RWPE2 (cell line): ENCODE measurements at regions not wholly inside any gene's neighbourhood (a gene's known extent, or its start where the extent isn't known, plus 50 kb on each side); places are given as distances from the start of the nearest gene placed in this dataset.
"Not testable (repeated sequence)": the region's sequence is repeated elsewhere in the genome, so short reads cannot be mapped to it uniquely, and the experiment has no call there.

Source experiments
- ATAC-seq: fragments of 200-7000 bp; cut with Tn5 transposase; 3 replicates; pipeline ENCODE4 v1.9.1; 2021; ENCODE audit warnings: low read depth
- DNase-seq: peaks from one replicate; pipeline ENCODE4 v3.0.0-alpha.2; 2020; ENCODE audit warnings: low spot score
- H3K27ac ChIP-seq: fragments of 450-650 bp; 2 replicates; pipeline ENCODE4 v1.5.1; 2017; ENCODE audit warnings: mild to moderate bottlenecking; ENCODE audit not compliant: poor library complexity, severe bottlenecking
- H3K27me3 ChIP-seq: fragments of 250-450 bp; sonication (Bioruptor Pico); 2 replicates; pipeline ENCODE4 v1.5.1; 2021; ENCODE audit warnings: mild to moderate bottlenecking, moderate library complexity; ENCODE audit not compliant: insufficient read depth, poor library complexity, severe bottlenecking
- H3K36me3 ChIP-seq: fragments of 250-450 bp; sonication (Bioruptor Pico); 2 replicates; pipeline ENCODE4 v1.5.1; 2020; ENCODE audit warnings: low read depth, mild to moderate bottlenecking, moderate library complexity
- H3K4me1 ChIP-seq: fragments of 250-450 bp; sonication (Bioruptor Pico); 2 replicates; pipeline ENCODE4 v1.5.1; 2021; ENCODE audit warnings: mild to moderate bottlenecking, moderate library complexity; ENCODE audit not compliant: insufficient read depth, poor library complexity, severe bottlenecking
- H3K4me3 ChIP-seq: fragments of 250-450 bp; sonication (Bioruptor Pico); 2 replicates; pipeline ENCODE4 v1.5.1; 2021; ENCODE audit warnings: mild to moderate bottlenecking, moderate library complexity; ENCODE audit not compliant: severe bottlenecking
- H3K9me3 ChIP-seq: fragments of 250-450 bp; sonication (Bioruptor Pico); 2 replicates; pipeline ENCODE4 v1.5.1; 2021; ENCODE audit warnings: mild to moderate bottlenecking, moderate library complexity; ENCODE audit not compliant: severe bottlenecking
- TF ChIP-seq, protein P1 (sequence below): fragments of 450-650 bp; IDR thresholded peaks from one replicate; pipeline ENCODE4 v1.5.1; 2017; ENCODE audit warnings: mild to moderate bottlenecking, moderate library complexity; ENCODE audit not compliant: poor library complexity, severe bottlenecking

DNA sequence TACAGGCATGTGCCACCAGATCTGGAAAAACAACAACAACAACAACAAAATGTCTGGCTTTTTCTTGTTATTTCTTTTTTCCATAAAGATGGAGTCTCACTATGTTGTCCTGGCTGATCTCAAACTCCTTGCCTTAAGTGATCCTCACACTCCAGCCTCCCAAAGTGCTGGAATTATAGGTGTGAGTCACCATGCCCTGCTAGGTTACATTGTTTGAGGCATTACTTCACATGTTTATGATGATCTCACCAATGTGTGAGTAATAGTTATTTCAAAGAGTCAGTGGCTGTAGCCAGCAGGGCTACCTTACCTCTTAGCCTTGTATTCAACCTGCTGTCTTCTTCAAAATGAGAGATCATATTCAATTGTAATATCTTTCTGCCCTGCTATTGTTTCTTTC is 445.7 kb downstream of the AMY1C start:
- Histone ChIP-seq H3K4me1 (no peaks in the 10 kb centered on the region), H3K9me3 (no peaks in the 10 kb centered on the region), H3K27me3 (no peaks in the 10 kb centered on the region), H3K36me3 (no peaks in the 10 kb centered on the region), H3K4me3 (no peak overlapping the region), H3K27ac (no peak overlapping the region)
- DNase-seq (no peak), ATAC-seq (peak; percentile 83)
- TF ChIP-seq, protein P1, sequence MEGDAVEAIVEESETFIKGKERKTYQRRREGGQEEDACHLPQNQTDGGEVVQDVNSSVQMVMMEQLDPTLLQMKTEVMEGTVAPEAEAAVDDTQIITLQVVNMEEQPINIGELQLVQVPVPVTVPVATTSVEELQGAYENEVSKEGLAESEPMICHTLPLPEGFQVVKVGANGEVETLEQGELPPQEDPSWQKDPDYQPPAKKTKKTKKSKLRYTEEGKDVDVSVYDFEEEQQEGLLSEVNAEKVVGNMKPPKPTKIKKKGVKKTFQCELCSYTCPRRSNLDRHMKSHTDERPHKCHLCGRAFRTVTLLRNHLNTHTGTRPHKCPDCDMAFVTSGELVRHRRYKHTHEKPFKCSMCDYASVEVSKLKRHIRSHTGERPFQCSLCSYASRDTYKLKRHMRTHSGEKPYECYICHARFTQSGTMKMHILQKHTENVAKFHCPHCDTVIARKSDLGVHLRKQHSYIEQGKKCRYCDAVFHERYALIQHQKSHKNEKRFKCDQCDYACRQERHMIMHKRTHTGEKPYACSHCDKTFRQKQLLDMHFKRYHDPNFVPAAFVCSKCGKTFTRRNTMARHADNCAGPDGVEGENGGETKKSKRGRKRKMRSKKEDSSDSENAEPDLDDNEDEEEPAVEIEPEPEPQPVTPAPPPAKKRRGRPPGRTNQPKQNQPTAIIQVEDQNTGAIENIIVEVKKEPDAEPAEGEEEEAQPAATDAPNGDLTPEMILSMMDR, result no peak

DNA sequence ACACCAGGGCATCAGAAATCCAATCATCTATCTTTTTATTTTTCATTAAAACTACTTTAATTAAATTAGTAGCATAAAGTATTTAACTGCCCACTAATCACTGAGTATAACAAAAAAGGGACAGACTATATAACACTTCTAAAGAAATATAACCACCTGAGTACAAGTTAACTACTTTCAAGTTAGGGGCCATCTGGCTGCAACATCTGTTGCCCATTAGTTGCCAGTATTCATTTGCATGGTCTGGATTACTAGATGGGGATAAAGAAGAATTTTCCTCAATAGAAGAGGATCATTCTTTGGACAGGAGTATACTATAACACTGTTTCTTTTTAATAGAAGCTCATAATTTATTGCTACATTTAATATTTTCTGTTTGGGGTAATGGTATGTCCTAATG is 446.4 kb downstream of the AMY1C start:
- no peak overlapping the region for H3K27ac ChIP-seq
- no peaks in the 10 kb centered on the region for H3K27me3 ChIP-seq
- ATAC-seq (no peak), DNase-seq (no peak)
- TF ChIP-seq, protein P1, result no peak
- H3K36me3 ChIP-seq, result no peaks in the 10 kb centered on the region
- no peaks in the 10 kb centered on the region for H3K4me1 ChIP-seq
- no peak overlapping the region for H3K4me3 ChIP-seq
- H3K9me3 ChIP-seq, result peaks cover 4% of the 10 kb centered on the region

DNA sequence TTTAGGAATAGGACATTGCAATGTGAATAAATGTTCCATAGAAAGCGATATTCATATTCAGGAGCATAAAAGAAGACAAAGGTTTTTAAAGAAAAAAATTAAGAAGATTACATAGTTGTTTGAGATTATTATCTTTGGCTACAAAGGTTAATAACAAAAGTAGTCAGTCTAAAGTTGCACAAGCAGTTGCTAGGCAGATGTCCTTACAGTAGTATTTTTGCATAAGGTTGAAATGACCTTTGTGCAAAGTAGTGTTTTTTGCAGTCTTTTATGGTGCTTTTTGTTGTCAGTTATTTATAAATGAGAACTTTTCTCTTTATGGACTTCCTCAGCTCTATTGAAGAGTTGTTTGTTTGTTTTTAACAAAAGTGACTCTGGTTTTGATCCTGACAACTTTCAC is 447.8 kb downstream of the AMY1C start:
- ATAC-seq, result no peak
- TF ChIP-seq, protein P1, result no peak
- H3K4me1 ChIP-seq, result no peaks in the 10 kb centered on the region

DNA sequence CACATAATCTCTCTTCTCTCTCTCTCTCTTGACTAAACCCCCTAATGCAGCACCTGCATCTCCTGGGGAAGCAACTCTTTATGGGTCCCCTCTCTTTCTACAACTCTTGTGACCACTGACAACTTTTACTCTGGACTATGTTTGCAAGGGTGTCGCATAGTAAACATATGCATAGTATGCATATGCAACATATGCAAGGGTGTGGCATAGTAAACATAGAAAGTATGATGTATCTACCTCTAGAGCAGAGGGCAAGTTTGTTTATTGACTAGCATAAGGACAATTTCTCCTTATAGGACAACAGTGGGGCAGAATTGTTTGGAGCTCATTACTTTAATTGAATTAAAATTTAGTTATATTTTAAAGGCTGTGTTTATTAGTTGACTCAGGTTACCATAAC is 462.5 kb downstream of the AMY1C start:
- Histone ChIP-seq H3K27ac (no peak overlapping the region), H3K4me1 (no peaks in the 10 kb centered on the region), H3K27me3 (no peaks in the 10 kb centered on the region), H3K9me3 (no peaks in the 10 kb centered on the region), H3K4me3 (no peak overlapping the region), H3K36me3 (no peaks in the 10 kb centered on the region)
- ATAC-seq (no peak), DNase-seq (no peak)
- TF ChIP-seq, protein P1, result no peak

More for the DNA sequence above, 447.8 kb downstream of the AMY1C start:
- DNase-seq, result no peak
- Histone ChIP-seq H3K27me3 (no peaks in the 10 kb centered on the region), H3K27ac (no peak overlapping the region), H3K36me3 (no peaks in the 10 kb centered on the region), H3K4me3 (no peak overlapping the region), H3K9me3 (peaks cover 4% of the 10 kb centered on the region)

DNA sequence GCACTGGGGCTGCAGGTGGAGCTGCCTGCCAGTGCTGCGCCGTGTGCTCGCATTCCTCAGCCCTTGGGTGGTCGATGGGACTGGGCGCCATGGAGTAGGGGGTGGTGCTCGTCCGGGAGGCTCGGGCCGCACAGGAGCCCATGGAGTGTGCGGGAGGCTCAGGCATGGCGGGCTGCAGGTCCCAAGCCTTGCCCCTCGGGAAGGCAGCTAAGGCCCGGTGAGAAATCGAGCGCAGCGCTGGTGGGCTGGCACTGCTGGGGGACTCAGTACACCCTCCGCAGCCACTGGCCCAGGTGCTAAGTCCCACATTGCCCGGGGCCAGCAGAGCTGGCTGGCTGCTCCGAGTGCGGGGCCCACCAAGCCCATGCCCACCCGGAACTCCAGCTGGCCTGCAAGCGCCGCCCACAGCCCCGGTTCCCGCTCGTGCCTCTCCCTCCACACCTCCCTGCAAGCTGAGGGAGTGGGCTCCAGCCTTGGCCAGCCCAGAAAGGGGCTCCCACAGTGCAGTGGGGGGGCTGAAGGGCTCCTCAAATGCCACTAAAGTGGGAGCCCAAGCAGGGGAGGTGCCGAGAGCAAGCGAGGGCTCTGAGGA is 467.8 kb downstream of the AMY1C start:
- ATAC-seq, H3K27me3 ChIP-seq, DNase-seq, H3K4me3 ChIP-seq, H3K36me3 ChIP-seq, H3K9me3 ChIP-seq, H3K27ac ChIP-seq, H3K4me1 ChIP-seq: not testable (repeated sequence)
